Karpas-422 (cell line): ENCODE measurements at regions not wholly inside any gene's neighbourhood (a gene's known extent, or its start where the extent isn't known, plus 50 kb on each side); places are given as distances from the start of the nearest gene placed in this dataset.

Experiments
- DNase-seq: peaks from one replicate; pipeline ENCODE4 v3.0.0-alpha.2; 2015
- H2AFZ ChIP-seq: fragments of 200-600 bp; sonication (generic); 2 replicates; pipeline ENCODE4 v1.6.1; 2014; ENCODE audit warnings: antibody characterized with exemption, low read length, mixed read lengths
- H3K27ac ChIP-seq: fragments of 200-600 bp; sonication (generic); 2 replicates; pipeline ENCODE4 v1.5.1; 2014; ENCODE audit warnings: mild to moderate bottlenecking, low read length, moderate library complexity
- H3K27me3 ChIP-seq: fragments of 200-600 bp; sonication (generic); 2 replicates; pipeline ENCODE4 v1.6.1; 2014; ENCODE audit warnings: low read length, mixed read lengths
- H3K36me3 ChIP-seq: fragments of 200-600 bp; sonication (generic); 2 replicates; pipeline ENCODE4 v1.6.1; 2014; ENCODE audit warnings: low read length, mixed read lengths; ENCODE audit not compliant: insufficient read depth
- H3K4me1 ChIP-seq: fragments of 200-600 bp; sonication (generic); 2 replicates; pipeline ENCODE4 v1.6.1; 2014; ENCODE audit warnings: mild to moderate bottlenecking, low read length, mixed read lengths
- H3K4me2 ChIP-seq: fragments of 200-600 bp; sonication (generic); 2 replicates; pipeline ENCODE4 v1.6.1; 2014; ENCODE audit warnings: low read length, low read depth, mild to moderate bottlenecking; ENCODE audit not compliant: poor library complexity, severe bottlenecking
- H3K4me3 ChIP-seq: fragments of 200-600 bp; sonication (generic); 2 replicates; pipeline ENCODE4 v1.5.1; 2014; ENCODE audit warnings: mild to moderate bottlenecking, antibody characterized with exemption, low read length, mixed read lengths
- H3K79me2 ChIP-seq: fragments of 200-600 bp; sonication (generic); 2 replicates; pipeline ENCODE4 v1.6.1; 2014; ENCODE audit warnings: mild to moderate bottlenecking, low read length, mixed read lengths
- H3K9ac ChIP-seq: fragments of 200-600 bp; sonication (generic); 2 replicates; pipeline ENCODE4 v1.6.0; 2014; ENCODE audit warnings: low read length
- H3K9me2 ChIP-seq: fragments of 200-600 bp; sonication (generic), shearing (Covaris generic); replicated peaks from 2 replicates; pipeline ENCODE4 v1.6.0; 2014; ENCODE audit warnings: mild to moderate bottlenecking, low read length, moderate library complexity; ENCODE audit not compliant: insufficient read depth
- H3K9me3 ChIP-seq: fragments of 300-700, 200-600 bp; sonication (generic); 2 replicates; pipeline ENCODE4 v1.6.1; 2014; ENCODE audit warnings: low read length, mixed read lengths
- H4K20me1 ChIP-seq: fragments of 200-600 bp; sonication (generic); 2 replicates; pipeline ENCODE4 v1.6.1; 2014; ENCODE audit warnings: mild to moderate bottlenecking, antibody characterized with exemption, low read length, low read depth; ENCODE audit not compliant: insufficient read depth

DNA sequence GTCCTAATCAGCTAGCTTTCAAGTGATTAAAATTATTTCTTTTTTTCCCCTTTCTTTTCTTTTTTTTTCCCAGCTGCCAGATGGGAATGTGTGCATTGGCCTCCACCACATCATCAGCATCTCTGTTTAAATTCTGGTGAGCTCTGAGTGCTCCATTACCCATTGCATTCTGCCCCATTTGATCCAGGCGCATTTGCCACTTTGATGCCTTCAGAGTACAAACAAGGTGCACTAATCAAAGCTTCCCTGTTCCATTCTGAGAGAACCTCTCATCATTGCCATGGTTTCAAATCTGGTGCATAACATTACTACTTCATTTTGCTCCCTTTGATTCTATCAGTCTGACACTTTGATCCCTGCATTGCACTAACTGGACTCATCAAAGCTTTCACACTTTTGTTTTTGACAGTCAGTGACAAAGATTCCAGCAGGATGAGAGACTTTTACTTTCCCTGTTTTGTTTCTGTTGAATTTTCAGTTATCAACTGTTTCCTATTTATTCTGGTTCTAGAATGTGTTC is 238.8 kb upstream of the PCDH10 start:
- no peak overlapping the region for H3K27ac ChIP-seq

DNA sequence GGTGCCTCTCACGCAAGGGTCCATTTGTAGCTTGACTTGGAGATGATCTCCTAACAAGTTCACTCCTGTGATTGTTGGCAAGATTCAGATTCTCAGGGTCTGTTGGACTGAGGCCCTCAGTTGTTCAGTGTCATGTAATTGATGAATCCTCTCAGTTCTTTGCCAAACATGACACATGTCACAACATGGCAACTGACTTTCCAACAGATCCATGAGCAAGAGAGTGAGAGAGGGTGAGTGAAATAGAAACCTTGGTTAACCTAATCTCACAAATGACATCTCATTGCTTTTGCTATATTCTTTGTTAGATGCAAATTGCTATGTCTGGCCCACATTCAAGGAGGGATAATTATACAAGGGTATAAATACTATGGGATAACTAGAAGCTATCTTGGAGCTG is 231.0 kb upstream of the PCDH10 start:
- H2AFZ ChIP-seq = no peak overlapping the region
- H3K27me3 ChIP-seq = no peaks in the 10 kb centered on the region
- no peaks in the 10 kb centered on the region for H3K36me3 ChIP-seq
- no peaks in the 10 kb centered on the region for H4K20me1 ChIP-seq
- H3K9me3 ChIP-seq = no peaks in the 10 kb centered on the region
- H3K4me3 ChIP-seq = no peak overlapping the region
- H3K9me2 ChIP-seq = no peaks in the 10 kb centered on the region
- DNase-seq = no peak
- H3K79me2 ChIP-seq = no peaks in the 10 kb centered on the region
- no peak overlapping the region for H3K27ac ChIP-seq
- no peak overlapping the region for H3K4me2 ChIP-seq
- H3K9ac ChIP-seq = no peak overlapping the region
- no peaks in the 10 kb centered on the region for H3K4me1 ChIP-seq

More for the DNA sequence above, 238.8 kb upstream of the PCDH10 start:
- Histone ChIP-seq H3K36me3 (no peaks in the 10 kb centered on the region), H3K27me3 (no peaks in the 10 kb centered on the region), H3K9ac (no peak overlapping the region), H3K4me1 (no peaks in the 10 kb centered on the region), H3K9me3 (0 out of 2 replicates have a peak, but pooled peaks cover 3% of the 10 kb centered on the region), H3K4me2 (no peak overlapping the region), H3K4me3 (no peak overlapping the region), H3K79me2 (no peaks in the 10 kb centered on the region), H3K9me2 (no peaks in the 10 kb centered on the region; the same call in 1 of the 2 replicates), H4K20me1 (no peaks in the 10 kb centered on the region), H2AFZ (peak overlapping the region; percentile 18; the same call in 1 of the 2 replicates)
- DNase-seq = no peak

DNA sequence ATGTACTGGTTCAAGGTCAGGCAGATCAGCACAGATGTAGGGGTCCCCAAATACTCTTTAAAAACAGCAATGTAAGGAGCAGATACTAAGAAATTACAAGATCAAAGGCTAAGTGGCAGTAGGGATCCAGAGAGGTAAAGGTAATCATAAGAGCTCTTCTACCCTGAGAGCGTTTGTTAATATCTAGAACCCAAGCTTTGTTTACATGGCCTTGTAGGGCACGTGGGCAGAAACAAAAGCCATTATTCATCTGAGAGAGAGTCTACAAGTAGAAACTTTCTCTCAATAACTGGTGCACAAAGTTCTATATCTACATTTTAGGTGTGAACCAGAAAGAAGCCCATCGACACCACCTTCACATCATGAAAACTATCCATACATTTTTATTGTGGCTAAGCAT is 225.6 kb upstream of the PCDH10 start:
- H4K20me1 ChIP-seq = no peaks in the 10 kb centered on the region
- H3K36me3 ChIP-seq = no peaks in the 10 kb centered on the region
- H3K4me2 ChIP-seq = no peak overlapping the region
- H3K4me3 ChIP-seq = no peak overlapping the region
- H3K79me2 ChIP-seq = no peaks in the 10 kb centered on the region
- H3K27ac ChIP-seq = no peak overlapping the region
- H3K9me3 ChIP-seq = no peaks in the 10 kb centered on the region
- no peaks in the 10 kb centered on the region for H3K4me1 ChIP-seq
- peak overlapping the region; percentile 55; the same call in 1 of the 2 replicates for H2AFZ ChIP-seq
- H3K9me2 ChIP-seq = no peaks in the 10 kb centered on the region
- no peak for DNase-seq
- no peak overlapping the region for H3K9ac ChIP-seq
- H3K27me3 ChIP-seq = no peaks in the 10 kb centered on the region

DNA sequence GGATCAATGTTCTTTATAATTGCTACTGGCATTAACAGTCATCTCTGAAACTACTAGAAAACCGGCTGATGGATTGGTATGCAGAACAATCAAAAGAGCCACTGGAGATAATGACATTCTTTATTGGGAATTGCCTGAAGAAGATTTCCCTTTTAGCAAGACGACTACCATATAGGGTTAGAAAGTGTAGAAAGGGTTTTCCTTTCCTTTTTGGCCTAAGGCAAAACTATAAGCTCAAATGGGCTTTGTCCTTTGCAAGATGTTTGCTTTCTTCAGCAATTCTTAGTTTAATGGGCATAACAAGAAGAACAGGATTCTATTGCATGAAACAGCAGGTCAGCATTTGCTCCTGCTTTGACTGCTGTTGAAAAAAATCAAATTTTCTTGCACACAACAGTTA is 214.2 kb upstream of the PCDH10 start:
- no peak for DNase-seq
- Histone ChIP-seq H3K79me2 (no peaks in the 10 kb centered on the region), H4K20me1 (no peaks in the 10 kb centered on the region), H3K4me3 (no peak overlapping the region), H3K4me1 (no peaks in the 10 kb centered on the region), H3K4me2 (no peak overlapping the region), H3K9me2 (no peaks in the 10 kb centered on the region), H3K27me3 (no peaks in the 10 kb centered on the region), H3K9me3 (no peaks in the 10 kb centered on the region), H3K36me3 (no peaks in the 10 kb centered on the region), H3K27ac (no peak overlapping the region), H3K9ac (no peak overlapping the region), H2AFZ (peak overlapping the region; percentile 45; the same call in 1 of the 2 replicates)

DNA sequence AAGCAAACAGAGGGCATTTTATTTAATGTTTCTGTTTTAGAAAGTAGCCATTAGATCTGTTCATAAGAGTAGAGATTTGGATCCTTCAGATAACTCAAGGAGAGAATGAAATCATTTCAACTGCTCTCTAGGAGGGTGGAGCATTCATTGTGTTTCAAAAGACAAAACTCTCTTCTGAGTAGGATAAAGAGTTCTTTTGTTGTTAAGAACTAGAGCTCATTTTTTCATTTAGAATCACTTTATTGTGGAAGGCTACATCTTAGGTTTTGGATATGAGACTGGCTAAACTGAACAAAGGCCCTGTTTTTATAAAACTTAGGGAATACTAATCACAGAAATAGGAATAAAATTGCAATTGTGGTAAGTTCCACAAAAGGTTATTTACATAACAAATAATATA is 193.9 kb upstream of the PCDH10 start:
- H3K4me3 ChIP-seq = no peak overlapping the region

DNA sequence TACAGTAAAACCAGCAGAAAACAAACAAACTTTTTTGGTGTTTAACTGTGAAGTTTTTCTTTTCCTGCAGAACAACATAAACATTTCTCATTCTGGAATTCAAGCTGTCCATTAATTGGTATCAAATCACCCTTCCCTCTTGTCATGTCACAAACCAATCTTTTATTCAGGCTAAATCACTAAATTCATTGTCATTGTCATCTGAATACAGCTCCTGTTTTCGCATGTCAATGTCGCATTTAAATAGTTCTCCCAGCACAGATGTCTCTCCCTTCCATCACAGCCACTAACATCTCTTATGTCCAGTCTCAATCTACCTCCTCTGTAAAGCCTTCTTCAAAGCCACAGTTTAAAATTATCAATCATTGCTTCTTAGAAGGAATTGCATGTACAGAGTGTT is 192.1 kb upstream of the PCDH10 start:
- H3K79me2 ChIP-seq = no peaks in the 10 kb centered on the region
- H3K27me3 ChIP-seq = no peaks in the 10 kb centered on the region
- H4K20me1 ChIP-seq = no peaks in the 10 kb centered on the region
- no peaks in the 10 kb centered on the region for H3K9me2 ChIP-seq
- no peaks in the 10 kb centered on the region for H3K4me1 ChIP-seq
- H3K4me2 ChIP-seq = no peak overlapping the region
- no peaks in the 10 kb centered on the region for H3K36me3 ChIP-seq
- no peak overlapping the region for H3K4me3 ChIP-seq
- H2AFZ ChIP-seq = peak overlapping the region; percentile 43; the same call in 1 of the 2 replicates
- no peak overlapping the region for H3K9ac ChIP-seq
- no peak for DNase-seq
- H3K9me3 ChIP-seq = peaks cover 11% of the 10 kb centered on the region
- H3K27ac ChIP-seq = no peak overlapping the region

More for the DNA sequence above, 193.9 kb upstream of the PCDH10 start:
- Histone ChIP-seq H2AFZ (peak overlapping the region; percentile 56; the same call in 1 of the 2 replicates), H3K27me3 (no peaks in the 10 kb centered on the region), H3K27ac (no peak overlapping the region), H3K9me2 (no peaks in the 10 kb centered on the region), H3K9me3 (peaks cover 7% of the 10 kb centered on the region), H3K9ac (no peak overlapping the region), H3K79me2 (no peaks in the 10 kb centered on the region), H3K4me1 (no peaks in the 10 kb centered on the region), H4K20me1 (no peaks in the 10 kb centered on the region), H3K36me3 (no peaks in the 10 kb centered on the region), H3K4me2 (no peak overlapping the region)
- DNase-seq = no peak

DNA sequence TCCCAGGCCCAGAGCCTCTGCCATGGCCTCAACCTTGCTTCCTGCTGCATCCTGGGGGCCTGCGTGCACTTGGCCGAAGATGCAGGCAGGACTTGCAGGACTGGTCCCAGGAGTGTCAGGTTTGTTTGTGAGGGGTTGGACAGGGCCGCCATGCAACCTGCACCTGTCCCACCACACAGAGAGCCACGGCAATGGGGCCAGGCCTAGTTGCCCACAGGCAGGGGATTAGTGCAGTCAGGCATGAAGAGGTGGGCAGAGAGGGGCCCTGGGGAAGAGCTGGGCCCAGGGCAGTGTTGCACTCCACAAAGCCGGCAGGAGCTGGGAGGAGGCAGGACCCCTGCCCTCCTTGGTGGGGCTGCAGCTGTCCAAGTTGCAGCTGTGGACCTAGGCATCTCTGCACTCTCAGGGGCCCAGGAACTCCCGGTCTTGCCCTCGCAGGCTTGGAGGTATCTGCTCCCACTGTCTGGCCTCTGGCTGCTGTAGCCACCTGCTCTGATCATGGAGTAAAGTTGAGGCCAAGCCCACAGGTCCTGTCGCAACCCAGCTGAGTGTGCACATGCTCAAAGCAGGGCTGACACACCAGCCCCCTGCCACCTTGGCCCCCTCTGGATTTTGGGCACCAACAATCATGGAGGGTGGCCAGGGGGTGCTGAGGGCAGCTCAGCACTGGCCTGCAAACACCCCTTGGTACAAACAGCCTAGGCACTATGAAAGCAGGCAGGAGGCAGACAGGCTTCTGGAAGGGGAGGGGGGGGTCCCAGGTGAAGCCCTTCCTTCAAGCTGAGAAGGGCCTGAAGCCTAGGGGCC is 190.4 kb upstream of the PCDH10 start:
- no peak overlapping the region for H3K9ac ChIP-seq
- H4K20me1 ChIP-seq = no peaks in the 10 kb centered on the region
- peaks cover 11% of the 10 kb centered on the region; the same call in 1 of the 2 replicates for H3K9me3 ChIP-seq
- no peaks in the 10 kb centered on the region for H3K79me2 ChIP-seq
- H2AFZ ChIP-seq = no peak overlapping the region
- H3K4me2 ChIP-seq = no peak overlapping the region
- no peaks in the 10 kb centered on the region for H3K9me2 ChIP-seq
- no peaks in the 10 kb centered on the region for H3K27me3 ChIP-seq
- no peaks in the 10 kb centered on the region for H3K36me3 ChIP-seq
- no peaks in the 10 kb centered on the region for H3K4me1 ChIP-seq
- no peak overlapping the region for H3K4me3 ChIP-seq
- DNase-seq = no peak
- no peak overlapping the region for H3K27ac ChIP-seq

DNA sequence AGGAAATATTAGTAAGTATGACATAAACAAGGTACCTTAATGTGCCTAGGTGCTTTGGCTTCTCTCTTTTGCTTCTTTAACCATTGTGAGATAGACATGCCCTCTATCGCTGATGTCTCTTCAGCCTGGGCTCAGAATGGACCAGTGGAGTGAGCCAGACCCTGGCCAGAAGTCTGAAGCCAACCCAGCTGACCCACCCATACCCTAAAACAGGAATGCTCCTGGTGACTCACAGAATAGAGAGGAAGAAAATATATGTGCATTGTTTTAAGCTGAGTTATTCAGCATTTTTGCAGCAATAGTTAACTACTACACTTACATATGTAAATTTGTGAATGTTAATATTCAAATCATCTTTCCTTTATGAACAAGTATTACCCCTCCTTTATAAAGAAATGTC is 167.5 kb upstream of the PCDH10 start:
- H2AFZ ChIP-seq = peak overlapping the region; percentile 3; the same call in 1 of the 2 replicates
- no peaks in the 10 kb centered on the region for H3K36me3 ChIP-seq
- H3K79me2 ChIP-seq = no peaks in the 10 kb centered on the region
- H4K20me1 ChIP-seq = no peaks in the 10 kb centered on the region
- no peak overlapping the region for H3K4me3 ChIP-seq
- no peak overlapping the region for H3K9ac ChIP-seq
- no peak for DNase-seq
- no peak overlapping the region for H3K4me2 ChIP-seq
- no peaks in the 10 kb centered on the region for H3K27me3 ChIP-seq
- no peaks in the 10 kb centered on the region for H3K4me1 ChIP-seq
- no peaks in the 10 kb centered on the region for H3K9me3 ChIP-seq
- H3K9me2 ChIP-seq = no peaks in the 10 kb centered on the region
- no peak overlapping the region for H3K27ac ChIP-seq
